Keratinocyte (primary cell): ENCODE measurements at regions not wholly inside any gene's neighbourhood (a gene's known extent, or its start where the extent isn't known, plus 50 kb on each side); places are given as distances from the start of the nearest gene placed in this dataset.

ENCODE experiments used
- DNase-seq: peaks from one replicate; pipeline ENCODE4 v3.0.0-alpha.2; 2011; ENCODE audit warnings: low read depth, missing footprints, low spot score
- FAIRE-seq: peaks from 2 replicates; lab custom pipeline; 2011; peaks lifted over from hg19 to GRCh38; lab: Jason Lieb, UNC
- H2AFZ ChIP-seq: 2 replicates; pipeline ENCODE4 v1.6.0; 2012; ENCODE audit warnings: low read length, control low read depth, inconsistent platforms; ENCODE audit not compliant: control insufficient read depth
- H3K27ac ChIP-seq: 2 replicates; pipeline ENCODE4 v1.5.1; 2011; ENCODE audit warnings: low read length; ENCODE audit not compliant: control insufficient read depth, insufficient read depth
- H3K27me3 ChIP-seq: 3 replicates; pipeline ENCODE4 v1.6.0; 2011; ENCODE audit warnings: low read length; ENCODE audit not compliant: control insufficient read depth, insufficient read depth; ENCODE audit errors: extremely low read depth
- H3K36me3 ChIP-seq, 2 experiments: 2 replicates in 1 of 2; 3 replicates in 1 of 2; pipeline ENCODE4 v1.5.1; 2011; ENCODE audit warnings: low read length in 2 of 2, mild to moderate bottlenecking in 1 of 2; ENCODE audit not compliant: control insufficient read depth in 2 of 2, insufficient read depth in 2 of 2; ENCODE audit errors: extremely low read depth in 1 of 2
- H3K4me1 ChIP-seq: 3 replicates; pipeline ENCODE4 v1.5.1; 2011; ENCODE audit warnings: low read length; ENCODE audit not compliant: control insufficient read depth, insufficient read depth; ENCODE audit errors: extremely low read depth
- H3K4me2 ChIP-seq: 3 replicates; pipeline ENCODE4 v1.6.0; 2011; ENCODE audit warnings: low read depth, low read length; ENCODE audit not compliant: control insufficient read depth, insufficient read depth; ENCODE audit errors: extremely low read depth
- H3K4me3 ChIP-seq, 3 experiments: fragments of 200-600 bp in 1 of 3; sonication (generic) in 1 of 3; 2 replicates in 2 of 3; 3 replicates in 1 of 3; pipeline ENCODE4 v1.5.1; 2011 to 2016; ENCODE audit warnings: low read length in 3 of 3, mild to moderate bottlenecking in 3 of 3, control low read depth in 2 of 3, inconsistent platforms in 1 of 3, low read depth in 1 of 3, mixed read lengths in 1 of 3, mixed run types in 1 of 3, moderate library complexity in 1 of 3; ENCODE audit not compliant: control insufficient read depth in 2 of 3, insufficient read depth in 2 of 3; ENCODE audit errors: extremely low read depth in 1 of 3
- H3K79me2 ChIP-seq: 2 replicates; pipeline ENCODE4 v1.6.0; 2012; ENCODE audit warnings: low read length; ENCODE audit not compliant: control insufficient read depth, insufficient read depth
- H3K9ac ChIP-seq: 3 replicates; pipeline ENCODE4 v1.6.0; 2011; ENCODE audit warnings: low read length; ENCODE audit not compliant: control insufficient read depth, insufficient read depth; ENCODE audit errors: extremely low read depth
- H3K9me1 ChIP-seq: 3 replicates; pipeline ENCODE4 v1.6.0; 2011; ENCODE audit warnings: low read length; ENCODE audit not compliant: control insufficient read depth, insufficient read depth; ENCODE audit errors: extremely low read depth
- H3K9me3 ChIP-seq: 2 replicates; pipeline ENCODE4 v1.5.1; 2012; ENCODE audit warnings: low read depth, low read length; ENCODE audit not compliant: control insufficient read depth
- H4K20me1 ChIP-seq: 3 replicates; pipeline ENCODE4 v1.6.0; 2011; ENCODE audit warnings: low read length; ENCODE audit not compliant: control insufficient read depth, insufficient read depth; ENCODE audit errors: extremely low read depth
- EZH2 ChIP-seq: IDR thresholded peaks from one replicate; pipeline ENCODE4 v1.6.1; 2012; ENCODE audit warnings: inconsistent platforms, mild to moderate bottlenecking, low read length, moderate library complexity
- dilution Hi-C: fragments of 300-500 bp; cut with MboI; formaldehyde crosslinking; loops from one replicate; pipeline ENCODE4 v1.7.0; 2020; ENCODE audit warnings: low sequenced_read_pairs; ENCODE audit not compliant: extremely low pct_ligation_motif_present
- TF ChIP-seq, protein P1 (sequence below), 3 experiments: IDR thresholded peaks in 1 of 3; conservative IDR thresholded peaks in 1 of 3; optimal IDR thresholded peaks in 1 of 3; 2 replicates in 2 of 3; 3 replicates in 1 of 3; pipeline versions ENCODE3 to v1.5.1; 2011; ENCODE audit warnings: low read length in 3 of 3, mild to moderate bottlenecking in 3 of 3, moderate library complexity in 2 of 3, control low read depth in 1 of 3, inconsistent platforms in 1 of 3; ENCODE audit not compliant: insufficient read depth in 2 of 3; ENCODE audit errors: extremely low read depth in 1 of 3

DNA sequence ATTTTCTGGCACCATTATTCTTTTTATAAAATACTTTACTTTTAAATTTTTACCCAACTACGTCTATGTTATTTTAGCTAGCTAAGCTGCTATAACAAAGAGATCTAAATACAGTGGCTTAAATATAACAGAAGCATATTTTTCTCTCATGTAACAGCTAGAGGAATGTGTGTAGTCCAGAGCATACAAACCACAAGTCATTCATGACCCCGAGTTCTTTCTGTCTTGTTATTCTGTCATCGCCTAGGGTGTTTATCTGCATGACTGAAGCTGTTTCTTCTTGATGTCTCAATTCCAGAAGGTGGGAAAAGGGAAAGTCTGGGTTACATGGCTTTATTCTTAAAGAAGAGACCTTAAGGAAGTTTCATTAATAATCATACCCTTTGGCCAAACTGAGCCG lies 136.9 kb upstream of the RFX3 start:
- Histone ChIP-seq H3K4me2 (no peak overlapping the region), H3K4me1 (no peaks in the 10 kb centered on the region), H4K20me1 (no peaks in the 10 kb centered on the region), H3K9me1 (no peaks in the 10 kb centered on the region), H3K4me3 (no peak overlapping the region), H3K9ac (no peak overlapping the region), H3K36me3 (no peaks in the 10 kb centered on the region), H2AFZ (no peak overlapping the region), H3K27me3 (no peaks in the 10 kb centered on the region), H3K27ac (no peak overlapping the region), H3K9me3 (no peaks in the 10 kb centered on the region), H3K79me2 (no peaks in the 10 kb centered on the region)
- DNase-seq (no peak), FAIRE-seq (no peak)
- dilution Hi-C loops = no loop called here
- TF ChIP-seq EZH2 = no peak
- TF ChIP-seq, protein P1, sequence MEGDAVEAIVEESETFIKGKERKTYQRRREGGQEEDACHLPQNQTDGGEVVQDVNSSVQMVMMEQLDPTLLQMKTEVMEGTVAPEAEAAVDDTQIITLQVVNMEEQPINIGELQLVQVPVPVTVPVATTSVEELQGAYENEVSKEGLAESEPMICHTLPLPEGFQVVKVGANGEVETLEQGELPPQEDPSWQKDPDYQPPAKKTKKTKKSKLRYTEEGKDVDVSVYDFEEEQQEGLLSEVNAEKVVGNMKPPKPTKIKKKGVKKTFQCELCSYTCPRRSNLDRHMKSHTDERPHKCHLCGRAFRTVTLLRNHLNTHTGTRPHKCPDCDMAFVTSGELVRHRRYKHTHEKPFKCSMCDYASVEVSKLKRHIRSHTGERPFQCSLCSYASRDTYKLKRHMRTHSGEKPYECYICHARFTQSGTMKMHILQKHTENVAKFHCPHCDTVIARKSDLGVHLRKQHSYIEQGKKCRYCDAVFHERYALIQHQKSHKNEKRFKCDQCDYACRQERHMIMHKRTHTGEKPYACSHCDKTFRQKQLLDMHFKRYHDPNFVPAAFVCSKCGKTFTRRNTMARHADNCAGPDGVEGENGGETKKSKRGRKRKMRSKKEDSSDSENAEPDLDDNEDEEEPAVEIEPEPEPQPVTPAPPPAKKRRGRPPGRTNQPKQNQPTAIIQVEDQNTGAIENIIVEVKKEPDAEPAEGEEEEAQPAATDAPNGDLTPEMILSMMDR (optimal IDR thresholded peaks at IDR 0.05 in 1 of 3, IDR thresholded peaks at IDR 0.05 in 1 of 3, conservative IDR thresholded peaks at IDR 0.05 in 1 of 3; ENCODE audit: extremely low read depth in 1 of 3, insufficient read depth in 2 of 3, low read length in 3 of 3) = no peak

DNA sequence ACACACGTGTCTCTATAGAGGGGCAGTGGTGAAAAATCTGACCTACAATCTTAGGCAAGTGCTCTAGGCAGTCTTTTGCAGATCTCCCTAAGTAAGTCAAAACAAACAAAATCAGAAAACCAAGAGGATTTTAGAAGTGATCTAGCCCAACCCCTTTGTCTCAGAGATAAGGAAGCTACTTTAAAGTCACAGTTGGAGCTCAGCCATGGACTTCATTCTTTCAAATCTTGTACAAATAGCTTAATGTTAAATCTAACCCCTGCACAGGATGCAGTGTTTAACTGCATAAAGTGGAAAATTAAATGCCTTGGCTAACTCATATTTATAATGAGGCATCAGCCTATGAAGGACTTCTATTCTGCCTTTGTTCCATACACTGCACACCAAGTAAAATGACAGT lies 135.1 kb upstream of the RFX3 start:
- no peaks in the 10 kb centered on the region for H3K9me1 ChIP-seq
- H3K4me2 ChIP-seq = no peak overlapping the region
- no peaks in the 10 kb centered on the region for H4K20me1 ChIP-seq
- H3K4me3 ChIP-seq = no peak overlapping the region
- H3K9me3 ChIP-seq = no peaks in the 10 kb centered on the region
- no peaks in the 10 kb centered on the region for H3K4me1 ChIP-seq
- no peak for FAIRE-seq
- H3K27ac ChIP-seq = no peak overlapping the region
- DNase-seq = no peak
- dilution Hi-C loops = no loop called here
- no peak for TF ChIP-seq EZH2
- TF ChIP-seq, protein P1 (optimal IDR thresholded peaks at IDR 0.05 in 1 of 3, IDR thresholded peaks at IDR 0.05 in 1 of 3, conservative IDR thresholded peaks at IDR 0.05 in 1 of 3; ENCODE audit: extremely low read depth in 1 of 3, insufficient read depth in 2 of 3, low read length in 3 of 3) = no peak
- H3K9ac ChIP-seq = no peak overlapping the region
- no peaks in the 10 kb centered on the region for H3K79me2 ChIP-seq
- no peaks in the 10 kb centered on the region for H3K36me3 ChIP-seq
- H2AFZ ChIP-seq = no peak overlapping the region
- H3K27me3 ChIP-seq = no peaks in the 10 kb centered on the region
